ENCODE measurements at regions not wholly inside any gene's neighbourhood (a gene's known extent, or its start where the extent isn't known, plus 50 kb on each side); places are given as distances from the start of the nearest gene placed in this dataset.

- in situ Hi-C loops (cut with MboI; ENCODE audit: low pct_unique_long_range_greater_than_20kb, low sequenced_read_pairs, unreplicated experiment), result loop anchor here (25.0 kb wide), 2 partner anchors 447 to 597 kb away; no protein-coding TSS in a partner anchor
- no peak for DNase-seq (ENCODE audit: low spot score)
- TF ChIP-seq, protein P1, sequence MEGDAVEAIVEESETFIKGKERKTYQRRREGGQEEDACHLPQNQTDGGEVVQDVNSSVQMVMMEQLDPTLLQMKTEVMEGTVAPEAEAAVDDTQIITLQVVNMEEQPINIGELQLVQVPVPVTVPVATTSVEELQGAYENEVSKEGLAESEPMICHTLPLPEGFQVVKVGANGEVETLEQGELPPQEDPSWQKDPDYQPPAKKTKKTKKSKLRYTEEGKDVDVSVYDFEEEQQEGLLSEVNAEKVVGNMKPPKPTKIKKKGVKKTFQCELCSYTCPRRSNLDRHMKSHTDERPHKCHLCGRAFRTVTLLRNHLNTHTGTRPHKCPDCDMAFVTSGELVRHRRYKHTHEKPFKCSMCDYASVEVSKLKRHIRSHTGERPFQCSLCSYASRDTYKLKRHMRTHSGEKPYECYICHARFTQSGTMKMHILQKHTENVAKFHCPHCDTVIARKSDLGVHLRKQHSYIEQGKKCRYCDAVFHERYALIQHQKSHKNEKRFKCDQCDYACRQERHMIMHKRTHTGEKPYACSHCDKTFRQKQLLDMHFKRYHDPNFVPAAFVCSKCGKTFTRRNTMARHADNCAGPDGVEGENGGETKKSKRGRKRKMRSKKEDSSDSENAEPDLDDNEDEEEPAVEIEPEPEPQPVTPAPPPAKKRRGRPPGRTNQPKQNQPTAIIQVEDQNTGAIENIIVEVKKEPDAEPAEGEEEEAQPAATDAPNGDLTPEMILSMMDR (IDR thresholded peaks at IDR 0.05; ENCODE audit: extremely low read depth, insufficient read depth, missing control alignments), result no peak
Observed at GRCh38 chr2:235139956-235140800, 188.4 kb downstream of the SH3BP4 start.

DNA sequence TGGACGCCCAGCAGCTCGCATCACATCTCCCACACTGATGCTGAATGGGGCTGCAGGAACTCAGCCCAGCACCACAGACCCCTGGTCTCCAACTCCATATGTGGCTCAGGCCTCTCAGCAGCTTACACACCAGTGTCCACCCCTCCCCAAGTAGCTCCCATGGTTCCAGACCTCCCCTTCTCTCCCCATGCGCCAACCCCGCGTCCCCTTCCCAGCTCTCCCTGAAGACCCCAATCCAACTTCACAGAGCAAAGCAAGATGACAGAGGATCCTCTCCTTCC lies 188.9 kb downstream of the SH3BP4 start:
- in situ Hi-C loops (cut with MboI; ENCODE audit: low pct_unique_long_range_greater_than_20kb, low sequenced_read_pairs, unreplicated experiment), result loop anchor here (25.0 kb wide), 2 partner anchors 447 to 597 kb away; no protein-coding TSS in a partner anchor
- TF ChIP-seq, protein P1 (IDR thresholded peaks at IDR 0.05; ENCODE audit: extremely low read depth, insufficient read depth, missing control alignments), result no peak

GRCh38 chr2:235141411-235142128 lies 189.8 kb downstream of the SH3BP4 start:
- TF ChIP-seq, protein P1 (IDR thresholded peaks at IDR 0.05; ENCODE audit: extremely low read depth, insufficient read depth, missing control alignments), result no peak
- in situ Hi-C loops (cut with MboI; ENCODE audit: low pct_unique_long_range_greater_than_20kb, low sequenced_read_pairs, unreplicated experiment), result loop anchor here (25.0 kb wide), 2 partner anchors 446 to 596 kb away; no protein-coding TSS in a partner anchor
- no peak for DNase-seq (ENCODE audit: low spot score)

More for the DNA sequence above, 188.9 kb downstream of the SH3BP4 start:
- no peak for DNase-seq (ENCODE audit: low spot score)

DNA sequence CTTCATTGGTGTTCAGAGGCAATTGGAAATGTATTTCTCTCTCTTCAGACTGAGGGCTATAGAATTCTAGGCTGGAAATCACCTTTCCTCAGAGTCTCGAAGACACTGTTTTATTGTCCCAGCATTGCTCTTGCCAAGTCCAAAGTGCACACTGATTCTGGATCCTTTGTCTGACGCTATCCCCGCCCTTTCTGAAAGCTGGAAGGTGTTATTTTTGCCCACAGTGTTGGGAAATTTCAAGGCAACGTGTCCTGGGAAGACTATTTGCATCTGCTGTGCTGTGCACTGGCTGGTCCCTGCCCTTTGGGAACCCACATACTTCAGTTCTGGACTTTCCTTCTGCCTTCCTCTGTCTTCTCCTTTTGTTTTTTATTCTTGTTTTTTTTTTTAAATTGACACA lies 190.8 kb downstream of the SH3BP4 start:
- TF ChIP-seq, protein P1 (IDR thresholded peaks at IDR 0.05; ENCODE audit: extremely low read depth, insufficient read depth, missing control alignments), result no peak
- DNase-seq (ENCODE audit: low spot score), result no peak
- in situ Hi-C loops (cut with MboI; ENCODE audit: low pct_unique_long_range_greater_than_20kb, low sequenced_read_pairs, unreplicated experiment), result loop anchor here (25.0 kb wide), 2 partner anchors 445 to 595 kb away; no protein-coding TSS in a partner anchor

GRCh38 chr2:235143789-235144188 lies 192.0 kb downstream of the SH3BP4 start:
- TF ChIP-seq, protein P1 (IDR thresholded peaks at IDR 0.05; ENCODE audit: extremely low read depth, insufficient read depth, missing control alignments), result no peak
- no peak for DNase-seq (ENCODE audit: low spot score)
- in situ Hi-C loops (cut with MboI; ENCODE audit: low pct_unique_long_range_greater_than_20kb, low sequenced_read_pairs, unreplicated experiment), result loop anchor here (25.0 kb wide), 2 partner anchors 444 to 594 kb away; no protein-coding TSS in a partner anchor

- no peak for DNase-seq (ENCODE audit: low spot score)
Observed at GRCh38 chr2:235144291-235144690, 192.5 kb downstream of the SH3BP4 start.

More at GRCh38 chr2:235144291-235144690, 192.5 kb downstream of the SH3BP4 start:
- TF ChIP-seq, protein P1 (IDR thresholded peaks at IDR 0.05; ENCODE audit: extremely low read depth, insufficient read depth, missing control alignments), result no peak
- in situ Hi-C loops (cut with MboI; ENCODE audit: low pct_unique_long_range_greater_than_20kb, low sequenced_read_pairs, unreplicated experiment), result loop anchor here (25.0 kb wide), 2 partner anchors 443 to 593 kb away; no protein-coding TSS in a partner anchor

Data from GM13977 (cell line).